Forelimb muscle (tissue), 1 donor: ENCODE measurements at regions not wholly inside any gene's neighbourhood (a gene's known extent, or its start where the extent isn't known, plus 50 kb on each side); places are given as distances from the start of the nearest gene placed in this dataset.

Experiments
- DNase-seq: peaks from one replicate; pipeline ENCODE4 v3.0.0-alpha.2; 2013; ENCODE audit warnings: low read depth

GRCh38 chr1:2916706-2917105 lies 104.6 kb upstream of the ACTRT2 start:
- DNase-seq = no peak

DNA sequence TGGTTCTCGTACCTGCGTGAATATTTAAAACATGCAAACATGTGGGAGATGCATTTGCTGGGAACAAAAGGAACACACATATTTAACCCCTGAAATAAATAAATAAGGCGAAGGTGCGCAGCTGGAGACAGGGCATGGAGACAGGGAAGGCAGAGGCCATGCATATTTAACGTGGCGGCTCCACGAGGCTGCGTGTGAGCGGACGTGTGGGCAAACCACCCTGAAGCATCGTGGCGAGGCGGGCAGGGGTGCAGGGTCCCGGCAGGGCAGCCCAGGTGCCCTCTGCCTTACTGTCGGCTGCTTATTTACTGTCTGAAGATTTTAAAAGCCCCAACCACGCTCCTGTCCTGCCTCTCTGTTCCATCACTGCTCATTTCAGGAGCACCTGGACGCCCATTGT lies 104.0 kb upstream of the ACTRT2 start:
- DNase-seq = no peak

GRCh38 chr1:2918441-2918840 lies 102.8 kb upstream of the ACTRT2 start:
- DNase-seq = no peak

GRCh38 chr1:2919841-2920240 lies 101.4 kb upstream of the ACTRT2 start:
- DNase-seq = no peak

GRCh38 chr1:2920421-2921015 lies 100.7 kb upstream of the ACTRT2 start:
- no peak for DNase-seq

DNA sequence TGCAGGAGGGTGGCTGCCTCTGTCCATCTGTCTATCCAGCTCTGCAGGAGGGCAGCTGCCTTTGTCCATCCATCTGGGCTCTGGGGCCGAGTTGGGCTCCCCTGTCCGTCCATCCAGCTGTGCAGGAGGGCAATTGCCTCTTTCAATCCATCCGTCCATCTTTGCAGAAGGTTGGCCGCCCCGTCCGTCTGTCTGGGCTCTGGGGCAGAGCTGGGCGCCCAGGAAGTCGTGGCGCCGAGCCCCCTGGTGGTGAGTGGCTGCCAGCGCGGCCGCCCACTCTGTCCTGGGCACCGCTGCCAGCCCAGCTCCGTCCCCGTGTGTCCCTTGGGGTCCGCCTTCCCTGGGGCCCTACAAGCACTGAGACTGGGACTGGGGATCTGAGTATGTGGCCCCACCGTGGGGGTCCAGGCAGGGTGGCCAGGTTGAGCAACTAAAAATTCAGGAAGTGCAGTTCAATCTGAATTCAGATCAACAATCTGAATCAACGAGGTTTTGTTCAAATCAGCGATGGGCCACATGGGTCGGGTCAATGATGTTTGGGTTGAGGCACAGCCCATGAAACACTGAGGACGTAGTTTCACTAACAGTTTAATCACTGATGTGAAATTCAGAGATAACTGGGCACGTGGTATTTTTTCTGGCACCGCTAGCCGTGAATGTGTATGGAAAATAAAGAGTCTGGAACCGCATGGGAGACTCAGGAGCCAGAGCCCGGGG lies 99.1 kb upstream of the ACTRT2 start:
- DNase-seq = no peak

DNA sequence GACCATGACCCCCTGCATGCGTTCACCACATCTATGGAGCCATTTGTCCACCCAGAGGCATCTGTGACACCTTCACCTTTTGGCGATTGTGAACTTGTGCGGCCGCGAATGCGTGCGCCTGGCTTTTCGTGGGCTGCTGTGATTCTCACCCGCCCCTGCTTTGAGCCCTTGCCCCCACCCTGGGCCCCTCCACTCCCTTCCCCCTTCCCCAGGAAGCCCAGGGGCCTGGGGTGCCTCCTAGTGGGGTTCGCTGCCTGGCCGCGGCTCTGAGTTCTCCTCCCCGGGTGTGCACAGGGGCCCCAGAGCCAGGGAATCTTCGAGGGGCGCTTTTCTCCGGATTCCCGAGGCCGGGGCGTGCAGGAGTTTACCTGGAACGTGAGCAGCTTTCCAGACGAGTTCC lies 97.9 kb upstream of the ACTRT2 start:
- no peak for DNase-seq

GRCh38 chr1:2925291-2925690 lies 96.0 kb upstream of the ACTRT2 start:
- no peak for DNase-seq

- DNase-seq = no peak
These were observed 95.3 kb upstream of the ACTRT2 start for GRCh38 chr1:2925918-2926317.

DNA sequence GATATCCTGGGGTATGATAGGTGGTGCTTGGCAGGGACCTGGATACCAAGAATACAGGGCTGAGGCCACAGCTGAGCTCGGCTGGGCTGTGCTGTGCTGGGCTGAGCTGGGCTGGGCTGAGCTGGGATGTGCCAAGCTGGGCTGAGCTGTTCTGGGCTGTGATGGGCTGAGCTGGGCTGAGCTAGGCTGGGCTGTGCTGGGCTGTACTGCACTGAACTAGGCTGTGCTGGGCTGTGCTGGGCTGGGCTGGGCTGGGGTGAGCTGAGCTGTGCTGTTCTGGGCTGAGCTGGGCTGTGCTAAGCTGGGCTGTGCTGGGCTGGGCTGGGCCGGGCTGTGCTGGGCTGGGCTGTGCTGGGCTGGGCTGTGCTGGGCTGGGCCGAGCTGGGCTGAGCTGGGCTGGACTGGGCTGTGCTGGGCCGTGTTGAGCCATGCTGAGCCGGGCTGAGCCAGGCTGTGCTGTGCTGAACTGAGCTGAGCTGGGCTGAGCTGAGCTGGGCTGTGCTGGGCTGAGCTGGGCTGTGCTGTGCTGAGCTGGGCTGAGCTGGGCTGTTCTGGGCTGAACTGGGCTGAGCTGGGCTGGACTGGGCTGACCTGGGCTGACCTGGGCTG lies 94.7 kb upstream of the ACTRT2 start:
- no peak for DNase-seq

GRCh38 chr1:2927393-2928360 lies 93.6 kb upstream of the ACTRT2 start:
- peak; percentile 49 for DNase-seq

DNA sequence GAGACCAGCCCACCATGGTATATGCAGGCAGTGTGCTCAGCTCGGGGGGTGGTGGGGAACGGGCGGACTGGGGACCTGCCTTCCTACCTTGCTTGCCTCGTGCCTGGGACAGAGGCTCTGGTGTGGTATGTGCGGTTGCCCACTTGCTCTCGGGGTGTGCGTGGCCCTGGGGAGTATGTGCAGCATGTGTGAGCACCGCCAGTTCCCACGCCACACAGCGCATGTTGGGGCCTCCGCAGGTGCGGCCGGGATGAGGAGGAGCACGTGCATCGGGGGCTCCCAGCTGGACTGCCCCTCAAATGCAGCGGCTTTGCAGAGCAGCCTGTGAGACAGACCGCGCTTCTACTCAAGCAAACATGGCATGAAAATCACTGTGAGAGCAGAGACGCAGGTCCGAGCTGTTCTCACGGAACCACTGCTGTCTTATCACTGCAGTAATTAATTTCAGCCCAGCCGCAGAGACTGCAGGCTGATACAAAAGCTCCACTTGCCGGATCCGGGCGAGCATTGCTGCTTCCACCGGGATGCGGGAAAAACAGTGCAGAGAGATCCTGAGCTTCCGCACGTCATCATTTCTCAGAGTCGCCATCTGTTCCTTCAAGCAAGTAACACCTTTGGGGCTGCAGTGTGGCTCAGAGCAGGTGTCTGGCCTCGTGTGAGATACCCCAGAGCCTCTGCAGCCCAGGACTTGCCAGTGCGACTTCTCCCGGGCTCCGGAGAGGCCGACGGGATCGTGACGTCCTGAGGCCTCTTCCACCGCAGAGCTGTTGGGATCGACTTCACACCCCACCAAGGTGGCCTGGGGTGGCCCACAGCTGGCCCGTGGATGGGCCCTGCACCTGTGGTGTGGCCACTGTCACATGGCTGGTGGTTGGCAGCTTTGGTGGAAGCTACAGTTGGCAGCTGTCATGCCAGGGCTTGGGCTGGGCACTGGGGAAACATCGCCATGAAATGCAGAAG lies 92.6 kb upstream of the ACTRT2 start:
- no peak for DNase-seq

GRCh38 chr1:2929335-2929734 lies 91.9 kb upstream of the ACTRT2 start:
- DNase-seq = no peak

GRCh38 chr1:2930016-2930815 lies 91.1 kb upstream of the ACTRT2 start:
- DNase-seq = no peak

DNA sequence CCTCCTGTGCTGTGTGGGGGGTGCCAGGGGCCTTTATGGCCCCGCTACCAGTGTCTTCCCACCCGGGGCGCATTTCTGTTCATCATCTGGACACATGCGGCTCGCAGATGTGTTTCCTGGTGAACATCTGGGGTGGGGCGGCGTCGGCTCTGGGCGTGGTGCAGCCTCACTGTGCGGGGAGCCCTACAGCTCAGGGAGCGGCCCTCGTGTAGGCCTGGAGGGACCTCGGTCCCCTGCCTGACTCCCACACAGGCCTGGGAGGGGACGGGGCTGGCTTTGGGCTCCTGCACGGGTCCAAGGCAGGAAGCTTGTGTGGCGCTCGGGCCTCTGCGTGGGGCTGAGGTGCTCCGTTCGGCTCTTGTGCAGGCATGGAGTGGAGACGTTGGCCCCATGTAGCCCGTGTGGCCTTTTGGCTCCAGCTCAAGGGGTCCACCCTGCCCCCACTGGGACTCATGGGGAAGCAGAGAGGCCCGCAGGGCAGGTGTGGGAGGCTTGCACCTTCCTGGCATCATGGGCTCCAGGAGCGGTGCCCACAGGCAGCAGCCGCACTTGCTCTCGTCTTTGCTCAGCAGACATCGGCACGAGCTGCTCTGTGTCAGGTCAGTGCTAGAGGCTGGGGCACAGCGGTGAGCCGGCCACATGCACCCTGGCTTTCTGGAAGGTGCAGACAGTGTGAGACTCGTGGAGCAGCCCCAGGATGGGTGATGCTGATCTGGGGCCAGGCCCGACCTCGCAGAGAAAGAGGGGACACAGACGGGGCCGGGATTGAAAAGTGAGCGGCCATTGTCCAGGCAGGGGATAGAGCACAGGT lies 90.1 kb upstream of the ACTRT2 start:
- no peak for DNase-seq

DNA sequence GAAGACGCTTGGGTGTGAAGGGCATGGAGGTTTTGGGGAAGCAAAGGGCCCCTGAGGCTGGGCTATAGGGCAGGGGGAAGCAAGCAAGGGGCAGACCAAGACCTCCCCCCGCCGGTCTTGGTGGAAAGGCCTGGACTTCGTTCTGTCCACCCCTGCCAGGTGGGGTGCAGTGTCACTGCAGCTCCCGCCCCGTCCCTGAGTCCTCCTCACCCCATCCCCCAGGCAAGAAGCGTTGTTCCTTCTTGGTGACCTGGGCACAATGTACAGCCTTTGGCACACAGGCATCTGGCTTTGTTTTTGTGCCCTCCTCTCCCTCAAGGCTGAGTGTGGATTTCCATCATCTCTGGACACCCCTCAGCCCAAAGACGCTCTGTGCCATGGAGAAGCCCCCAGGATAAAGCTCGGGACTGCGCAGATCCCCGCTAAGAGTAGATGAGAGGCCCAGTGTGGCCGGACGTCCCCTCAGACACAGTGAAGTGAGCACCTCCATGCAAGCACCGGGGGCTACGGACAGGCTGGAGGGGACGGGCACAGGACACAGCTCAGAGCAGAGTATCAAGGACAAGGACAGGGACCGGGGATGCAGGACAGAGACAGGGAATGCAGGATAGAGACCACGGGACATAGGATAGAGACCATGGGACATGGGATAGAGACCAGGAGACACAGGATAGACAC lies 89.4 kb upstream of the ACTRT2 start:
- DNase-seq = no peak

DNA sequence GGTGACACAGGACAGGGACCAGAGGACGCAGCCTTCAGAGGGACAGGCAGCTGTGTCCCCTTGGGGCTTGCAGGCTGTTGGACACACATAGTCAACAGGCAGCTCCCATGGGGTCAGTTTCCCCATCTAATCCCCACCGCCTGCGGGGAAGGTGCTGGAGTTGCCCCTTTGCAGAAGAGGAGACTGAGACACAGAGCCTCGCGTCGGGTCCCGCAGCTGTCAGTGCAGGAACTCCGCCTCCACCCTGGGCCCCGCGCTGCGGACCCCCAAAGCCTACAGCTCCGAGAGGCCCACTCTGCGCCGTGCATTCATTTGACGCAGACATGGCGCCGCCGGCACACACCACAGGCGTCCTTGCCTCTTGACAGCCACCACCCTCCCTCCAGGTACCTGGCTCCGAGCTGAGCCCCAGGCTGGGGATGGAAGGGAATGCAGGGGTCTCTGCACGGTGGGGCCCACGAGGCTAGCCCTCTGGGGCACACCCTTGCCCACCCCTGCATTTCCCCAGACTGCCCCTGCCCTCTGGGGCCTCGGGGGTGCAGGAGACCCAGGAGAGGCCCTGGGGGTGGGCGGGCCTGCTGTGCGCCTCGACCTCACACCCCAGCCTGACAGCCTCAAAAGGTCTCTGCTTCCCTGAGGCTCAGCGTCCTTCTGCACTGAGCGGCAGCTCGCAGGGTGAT lies 88.5 kb upstream of the ACTRT2 start:
- no peak for DNase-seq
